ENCODE measurements at regions not wholly inside any gene's neighbourhood (a gene's known extent, or its start where the extent isn't known, plus 50 kb on each side); places are given as distances from the start of the nearest gene placed in this dataset.
"Not testable (repeated sequence)": the region's sequence is repeated elsewhere in the genome, so short reads cannot be mapped to it uniquely, and the experiment has no call there.

DNA sequence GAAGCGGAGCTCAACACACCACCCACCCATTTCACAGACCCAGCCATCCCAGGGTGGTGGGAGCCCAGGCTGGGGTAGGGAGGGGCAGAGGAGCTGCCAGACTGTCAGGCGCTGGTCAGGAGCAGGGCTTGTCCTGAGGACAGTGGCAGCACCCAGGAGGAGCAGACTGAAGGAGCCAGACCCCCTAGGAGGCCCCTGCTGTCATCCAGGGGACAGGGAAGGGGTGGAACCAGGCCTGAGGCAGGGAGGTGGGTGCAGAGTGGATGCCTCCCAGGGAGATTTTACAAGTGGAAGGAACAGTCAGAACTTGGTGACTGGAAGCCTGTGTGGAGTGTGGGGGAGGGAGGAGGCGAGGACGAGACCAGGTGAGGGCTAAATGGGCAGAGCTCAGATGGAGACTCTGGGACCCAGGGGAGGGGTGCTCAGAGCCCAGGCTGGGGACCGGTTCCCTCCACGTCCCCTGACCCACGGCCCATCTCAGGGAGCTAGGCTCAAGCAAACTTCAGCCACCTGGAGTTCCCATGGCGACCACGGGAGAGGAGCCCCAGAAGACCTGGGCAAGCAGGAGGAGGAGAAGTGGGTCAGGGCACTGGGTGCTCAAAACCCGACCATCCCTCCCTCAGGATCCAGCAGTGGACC is 215.4 kb downstream of the TBC1D2B start:
- not testable (repeated sequence) for DNase-seq

- DNase-seq: no peak
These were observed 217.3 kb downstream of the TBC1D2B start for GRCh38 chr15:77860071-77860691.

GRCh38 chr15:77859491-77860060 is 217.9 kb downstream of the TBC1D2B start:
- no peak for DNase-seq

DNA sequence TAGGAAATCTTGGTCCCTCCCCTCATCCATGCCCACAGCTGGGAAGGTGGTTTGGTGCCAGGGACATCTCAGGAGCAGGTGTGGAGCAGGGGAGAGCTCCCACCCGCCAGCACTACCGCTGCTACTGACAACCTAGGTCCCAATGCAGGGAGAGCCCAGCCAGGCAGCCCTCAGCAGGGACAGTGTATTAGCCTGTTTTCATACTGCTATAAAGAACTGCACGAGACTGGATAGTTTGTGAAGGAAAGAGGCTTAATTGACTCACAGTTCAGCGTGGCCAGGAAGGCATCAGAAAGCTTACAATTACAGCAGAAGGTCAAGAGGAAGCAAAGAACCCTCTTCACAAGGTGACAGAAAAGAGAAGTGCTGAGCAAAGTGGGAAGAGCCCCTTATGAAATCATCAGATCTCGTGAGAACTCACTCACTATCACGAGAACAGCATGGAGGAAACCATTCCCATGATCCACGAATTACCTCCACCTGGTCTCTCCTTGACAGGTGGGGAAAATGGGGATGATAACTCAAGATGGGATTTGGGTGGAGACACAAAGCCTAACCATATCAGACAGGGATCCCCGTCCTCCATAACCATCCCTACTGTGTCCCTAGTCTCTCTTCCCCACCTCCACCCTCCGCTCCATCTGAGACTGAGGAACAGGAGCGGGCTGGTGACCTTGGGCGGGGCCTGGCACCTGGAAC is 218.6 kb downstream of the TBC1D2B start:
- peak; percentile 71 to 88 for DNase-seq

- no peak for DNase-seq
These were observed 220.1 kb downstream of the TBC1D2B start for GRCh38 chr15:77857419-77857818.

- no peak for DNase-seq
These were observed 220.7 kb downstream of the TBC1D2B start for GRCh38 chr15:77856705-77857346.

DNA sequence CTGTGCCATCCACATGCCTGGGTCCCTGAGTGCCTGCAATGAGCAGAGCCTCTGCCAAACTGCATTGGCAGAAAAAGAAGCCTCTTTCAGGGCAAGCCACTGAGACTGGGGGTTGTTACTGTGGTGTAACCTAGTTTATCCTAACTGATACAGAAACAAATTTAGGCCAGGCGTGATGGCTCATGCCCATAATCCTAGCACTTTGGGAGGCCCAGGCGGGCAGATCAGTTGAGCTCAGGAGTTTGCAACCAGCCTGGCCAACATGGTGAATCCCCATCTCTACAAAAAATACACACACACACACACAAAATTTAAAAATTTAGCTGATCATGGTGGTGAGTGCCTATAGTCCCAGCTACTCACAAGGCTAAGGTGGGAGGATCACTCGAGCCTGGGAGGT is 221.6 kb downstream of the TBC1D2B start:
- no peak for DNase-seq

GRCh38 chr15:77854980-77855379 is 222.3 kb upstream of the LINGO1 start:
- DNase-seq: no peak

DNA sequence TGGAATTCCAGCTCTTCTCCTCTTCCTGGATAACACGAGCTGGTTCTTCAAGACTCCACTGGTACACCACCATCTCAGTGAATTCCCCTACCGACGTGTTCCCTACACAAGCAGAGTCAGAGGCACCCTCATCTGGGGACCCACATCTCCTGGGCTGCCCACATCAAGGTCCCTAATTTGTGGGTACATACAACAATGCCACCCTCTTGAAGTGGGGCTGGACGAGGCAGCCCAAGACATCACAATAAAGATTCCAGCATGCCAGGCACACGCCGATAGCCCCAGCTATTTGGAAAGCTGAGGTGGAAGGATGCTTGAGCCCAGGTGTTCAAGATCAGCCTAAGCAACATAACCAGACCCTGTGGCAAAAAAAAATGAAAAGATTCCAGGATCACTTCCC is 221.2 kb upstream of the LINGO1 start:
- DNase-seq: no peak

DNA sequence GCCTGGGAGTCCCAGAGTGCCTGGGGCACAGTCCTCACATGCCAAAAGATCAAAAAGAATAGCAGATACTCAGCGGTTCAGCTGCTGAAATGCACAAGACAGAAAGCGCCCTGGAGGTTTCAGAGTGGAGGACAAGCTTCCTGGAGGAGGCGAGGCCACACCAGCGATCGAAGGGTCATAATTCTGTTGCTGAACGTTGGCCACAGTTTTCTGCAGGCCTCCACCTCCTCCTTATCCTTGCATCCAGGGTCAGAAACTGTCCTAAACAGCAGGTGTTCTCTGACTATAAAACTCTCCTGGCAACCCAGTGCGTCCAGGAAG is 220.3 kb upstream of the LINGO1 start:
- DNase-seq: no peak

- DNase-seq: no peak
These were observed 219.7 kb upstream of the LINGO1 start for GRCh38 chr15:77852241-77853007.

- no peak for DNase-seq
These were observed 219.0 kb upstream of the LINGO1 start for GRCh38 chr15:77851691-77852090.

DNA sequence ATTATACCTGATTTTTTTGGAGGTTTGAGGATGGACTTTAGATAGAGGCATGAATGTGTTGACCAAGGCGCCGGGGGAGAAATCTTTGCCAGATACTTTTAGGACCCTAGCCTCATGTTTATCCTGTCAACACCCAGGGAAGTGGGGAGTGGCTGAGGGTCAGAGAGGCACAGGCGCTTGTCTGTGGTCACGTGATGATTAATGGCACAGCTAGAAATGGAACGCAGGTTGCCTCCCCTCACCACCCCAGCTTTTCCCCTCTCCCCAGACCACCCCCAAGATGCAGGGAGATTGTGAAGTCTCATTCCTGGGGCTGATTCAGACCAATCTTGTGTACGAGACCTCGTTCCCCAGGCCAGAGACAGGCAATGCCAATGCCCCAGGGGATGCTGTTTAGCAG is 218.4 kb upstream of the LINGO1 start:
- no peak for DNase-seq

DNA sequence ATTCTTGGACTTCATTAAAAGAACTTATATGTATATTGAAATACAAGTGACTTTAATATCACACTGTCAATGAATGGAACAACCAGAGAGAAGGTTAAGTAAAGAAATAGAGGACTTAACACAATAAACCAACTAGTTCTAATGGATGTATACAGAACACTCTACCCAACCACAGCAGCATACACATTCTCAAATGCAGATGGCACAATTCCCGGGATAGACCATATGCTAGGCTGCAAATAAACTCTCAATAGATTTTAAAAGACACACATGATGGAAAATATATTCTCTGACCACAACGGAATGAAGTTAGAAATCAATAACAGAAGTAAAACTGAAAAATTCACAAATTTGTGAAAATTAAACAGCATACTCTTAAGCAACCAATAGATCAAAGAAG is 214.3 kb upstream of the LINGO1 start:
- DNase-seq: no peak

GRCh38 chr15:77846360-77846759 is 213.6 kb upstream of the LINGO1 start:
- DNase-seq: no peak

DNA sequence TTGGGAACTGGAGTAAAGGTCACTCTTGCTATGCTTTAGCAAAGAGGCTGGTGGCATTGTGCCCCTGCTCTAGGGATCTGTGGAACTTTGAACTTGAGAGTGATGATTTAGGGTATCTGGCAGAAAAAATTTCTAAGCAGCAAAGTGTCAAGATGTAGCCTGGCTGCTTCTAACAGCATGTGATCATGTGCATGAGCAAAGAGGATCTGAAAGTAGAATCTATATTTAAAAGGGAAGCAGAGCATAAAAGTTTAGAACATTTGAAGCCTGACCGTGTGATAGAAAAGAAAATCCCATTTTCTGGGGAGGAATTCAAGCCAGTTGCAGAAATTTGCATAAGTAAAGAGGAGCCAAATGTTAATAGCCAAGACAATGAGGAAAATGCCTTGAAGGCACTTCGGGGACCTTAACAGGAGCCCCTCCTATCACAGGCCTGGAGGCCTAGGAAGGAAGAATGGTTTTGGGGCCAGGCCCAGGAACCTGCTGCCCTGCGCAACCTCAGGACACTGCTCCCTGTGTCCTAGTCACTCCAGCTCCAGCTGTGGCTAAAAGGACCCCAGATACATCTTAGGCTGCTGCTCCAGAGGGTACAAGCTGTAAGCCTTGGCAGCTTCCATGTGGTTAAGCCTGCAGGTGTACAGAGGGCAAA is 212.2 kb upstream of the LINGO1 start:
- DNase-seq: peak; percentile 8 to 26

DNA sequence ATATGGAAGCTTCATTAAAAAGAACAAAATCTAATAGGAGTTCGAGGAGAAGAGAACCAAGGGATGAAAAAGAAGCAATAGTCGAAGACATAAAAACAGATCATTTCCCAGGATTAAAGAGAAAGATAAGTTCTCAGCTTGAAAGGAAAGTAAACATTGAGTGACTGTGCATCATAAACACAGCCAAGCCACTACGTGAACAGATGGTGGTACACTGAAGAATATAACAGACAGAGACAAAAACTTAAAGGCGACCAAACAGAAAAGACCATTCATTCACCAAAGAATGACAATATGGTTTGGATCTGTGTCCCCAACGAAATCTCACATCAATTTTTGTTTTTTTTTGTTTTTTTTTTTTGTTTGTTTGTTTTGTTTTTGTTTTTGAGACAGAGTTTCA is 210.8 kb upstream of the LINGO1 start:
- no peak for DNase-seq

- no peak for DNase-seq
These were observed 208.5 kb upstream of the LINGO1 start for GRCh38 chr15:77840991-77841775.

- no peak for DNase-seq
These were observed 207.5 kb upstream of the LINGO1 start for GRCh38 chr15:77839970-77840905.

DNA sequence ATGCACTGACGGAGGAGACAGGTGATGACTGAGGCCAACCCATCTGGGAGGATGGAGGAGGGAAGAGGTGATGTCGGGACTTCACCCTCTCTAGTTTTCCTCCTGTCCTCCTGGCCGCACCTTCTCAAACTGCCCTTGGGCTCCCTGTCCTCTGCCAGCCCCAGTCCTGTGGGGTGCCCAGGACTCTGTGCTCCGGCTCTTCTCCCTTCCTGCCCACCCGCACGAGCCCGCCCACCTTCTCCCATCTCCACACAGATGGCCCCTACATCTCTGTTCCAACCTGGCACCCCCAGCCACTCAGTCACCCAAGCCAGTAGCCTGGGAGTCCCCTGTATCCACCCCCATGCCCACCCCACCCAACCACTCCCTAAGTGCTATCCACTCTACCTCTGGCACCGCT is 206.7 kb upstream of the LINGO1 start:
- DNase-seq: no peak
